HG03039 (cell line): ENCODE measurements at regions not wholly inside any gene's neighbourhood (a gene's known extent, or its start where the extent isn't known, plus 50 kb on each side); places are given as distances from the start of the nearest gene placed in this dataset.
"Not testable (repeated sequence)": the region's sequence is repeated elsewhere in the genome, so short reads cannot be mapped to it uniquely, and the experiment has no call there.

Source experiments
- ATAC-seq: cut with Tn5 transposase; IDR thresholded peaks from one replicate; pipeline ENCODE4 v1.9.1; 2021; ENCODE audit warnings: mild to moderate bottlenecking, moderate library complexity; ENCODE audit not compliant: unreplicated experiment

- ATAC-seq, result no peak
Measured at GRCh38 chr2:7516484-7517063, 599.4 kb downstream of the RNF144A start.

GRCh38 chr2:7517088-7517487, 599.9 kb downstream of the RNF144A start:
- ATAC-seq, result no peak

- ATAC-seq, result no peak
Measured at GRCh38 chr2:7517851-7518250, 600.6 kb downstream of the RNF144A start.

DNA sequence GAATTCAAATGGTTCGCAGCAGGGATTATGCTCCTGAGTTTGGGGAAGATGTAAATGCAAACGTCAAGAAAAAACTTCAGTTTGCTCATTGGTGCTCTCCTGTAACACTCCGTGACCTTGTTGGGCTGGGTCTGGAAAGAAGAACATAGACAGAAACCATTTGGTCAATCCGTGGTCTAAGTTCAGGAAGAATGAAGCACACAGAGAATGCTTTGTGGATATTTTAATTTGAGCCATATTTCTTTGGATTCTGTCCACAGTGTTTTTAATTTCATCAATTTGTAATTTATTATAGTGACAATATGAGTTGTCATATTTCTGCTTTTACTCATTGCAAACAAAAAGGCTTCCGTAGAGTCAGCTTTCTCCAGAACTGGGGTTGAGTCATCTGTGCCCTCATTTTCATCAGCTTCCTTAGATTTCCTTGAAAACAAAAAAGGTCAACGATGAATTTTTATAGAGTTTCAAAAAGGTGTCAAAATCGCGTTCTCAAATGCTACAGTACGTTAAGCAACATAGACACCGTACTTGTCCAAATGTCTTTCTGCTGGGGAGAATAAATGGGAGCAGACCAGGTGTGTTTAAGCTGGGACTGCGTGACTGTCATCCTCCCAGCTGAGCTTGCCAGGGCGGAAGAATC, 606.4 kb downstream of the RNF144A start:
- no peak for ATAC-seq

- ATAC-seq, result no peak
Measured at GRCh38 chr2:7524195-7524594, 607.0 kb downstream of the RNF144A start.

GRCh38 chr2:7525746-7526145, 608.5 kb downstream of the RNF144A start:
- no peak for ATAC-seq

- no peak for ATAC-seq
Measured at GRCh38 chr2:7527165-7527722, 610.0 kb downstream of the RNF144A start.

GRCh38 chr2:7530001-7530400, 612.8 kb downstream of the RNF144A start:
- no peak for ATAC-seq

DNA sequence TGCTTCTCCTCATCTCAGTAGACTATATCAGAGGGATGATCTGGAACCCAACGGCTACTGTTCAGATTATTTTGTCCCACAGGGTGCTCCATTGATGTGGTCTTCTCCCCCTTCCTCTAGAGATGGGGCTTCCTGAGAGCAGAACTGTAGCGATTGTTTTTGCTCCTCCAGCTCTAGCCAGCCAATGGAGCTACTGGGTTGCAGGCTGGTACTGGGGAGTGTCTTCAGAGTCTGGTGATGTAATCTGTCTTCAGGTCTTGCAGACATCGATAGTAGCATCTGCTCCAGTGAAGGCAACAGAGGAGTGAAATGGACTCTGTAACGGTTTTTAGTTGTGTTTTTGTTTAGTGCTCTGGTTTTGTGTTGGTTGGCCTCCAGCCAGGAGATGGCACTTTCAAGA, 621.9 kb downstream of the RNF144A start:
- ATAC-seq, result no peak

- no peak for ATAC-seq
Measured at GRCh38 chr2:7539760-7540159, 622.5 kb downstream of the RNF144A start.

GRCh38 chr2:7552825-7553570, 635.8 kb downstream of the RNF144A start:
- ATAC-seq, result no peak

DNA sequence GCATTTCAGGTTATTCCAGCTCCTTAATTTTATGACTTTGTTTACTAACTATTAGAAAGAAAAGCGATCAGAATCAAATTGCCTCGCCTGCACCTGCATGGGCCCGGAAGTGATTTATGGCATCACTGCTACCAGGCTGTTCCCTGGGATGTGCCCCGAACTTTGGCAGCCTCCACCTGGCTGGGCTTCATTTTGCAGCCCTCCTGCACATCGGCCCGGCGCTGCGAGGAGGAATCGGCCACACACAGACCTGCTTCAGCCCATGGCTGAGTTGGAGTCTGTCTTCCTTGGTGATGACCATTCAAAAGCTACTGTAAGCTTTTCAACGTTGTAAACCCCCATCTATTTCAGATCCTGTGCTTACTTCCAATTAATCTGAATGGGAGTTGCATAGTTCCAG, 638.0 kb downstream of the RNF144A start:
- no peak for ATAC-seq

GRCh38 chr2:7557376-7557775, 640.2 kb downstream of the RNF144A start:
- no peak for ATAC-seq

DNA sequence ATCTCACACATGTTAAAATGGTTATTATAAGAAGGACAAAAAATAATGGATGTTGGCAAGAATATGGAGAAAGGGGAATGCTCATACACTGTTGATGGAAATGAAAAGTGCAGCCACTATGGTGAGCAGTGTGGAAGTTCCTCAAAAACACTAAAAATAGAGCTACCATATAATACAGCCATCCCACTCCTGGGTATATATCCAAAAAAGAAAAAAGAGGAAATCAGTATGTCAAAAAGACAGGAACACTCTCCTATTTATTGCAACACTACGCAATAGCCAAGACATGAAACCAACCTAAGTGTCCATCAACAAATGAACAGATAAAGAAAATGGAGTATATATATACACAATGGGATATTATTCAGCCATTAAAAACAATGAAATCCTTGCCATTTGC, 642.6 kb downstream of the RNF144A start:
- ATAC-seq, result no peak

- ATAC-seq, result no peak
Measured at GRCh38 chr2:7566382-7566881, 649.2 kb downstream of the RNF144A start.

DNA sequence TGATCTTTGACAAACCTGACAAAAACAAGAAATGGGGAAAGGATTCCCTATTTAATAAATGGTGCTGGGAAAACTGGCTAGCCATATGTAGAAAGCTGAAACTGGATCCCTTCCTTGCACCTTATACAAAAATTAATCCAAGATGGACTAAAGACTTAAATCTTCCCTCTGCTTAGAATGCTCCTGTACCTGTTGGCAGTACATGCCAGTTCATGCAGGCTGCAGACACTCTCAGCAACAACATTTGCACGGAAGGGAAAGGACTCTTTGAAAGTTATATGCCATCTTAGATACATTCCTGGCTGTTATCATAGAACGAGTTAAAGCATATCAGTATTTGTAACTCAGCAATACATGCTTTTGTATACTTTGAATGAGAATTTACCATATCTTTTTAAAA, 649.9 kb downstream of the RNF144A start:
- ATAC-seq, result not testable (repeated sequence)

DNA sequence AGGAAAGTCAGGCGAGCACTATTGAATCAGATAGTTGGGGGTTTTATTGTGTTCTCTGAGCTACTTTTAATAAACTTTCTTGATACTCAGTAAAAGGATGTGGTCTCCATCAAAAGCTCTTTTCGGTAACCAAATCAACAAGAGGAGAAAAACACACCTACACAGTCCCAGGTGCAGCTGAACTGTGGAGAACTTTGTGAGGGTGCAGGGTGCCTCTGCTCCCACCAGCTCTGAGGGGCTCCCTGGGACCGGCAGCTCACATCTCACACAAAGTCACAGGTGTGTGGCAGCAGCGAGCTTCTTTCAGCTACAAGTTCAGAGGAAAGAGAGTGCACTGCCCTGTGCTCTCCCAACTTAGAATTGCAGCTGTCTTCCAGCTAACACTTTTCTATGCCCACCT, 650.4 kb downstream of the RNF144A start:
- ATAC-seq, result no peak

GRCh38 chr2:7570247-7570646, 653.0 kb downstream of the RNF144A start:
- no peak for ATAC-seq

GRCh38 chr2:7571701-7572100, 654.5 kb downstream of the RNF144A start:
- no peak for ATAC-seq

- ATAC-seq, result no peak
Measured at GRCh38 chr2:7572450-7572849, 655.2 kb downstream of the RNF144A start.

GRCh38 chr2:7573166-7573825, 656.1 kb downstream of the RNF144A start:
- ATAC-seq, result no peak
